22Rv1 (cell line): ENCODE measurements at regions not wholly inside any gene's neighbourhood (a gene's known extent, or its start where the extent isn't known, plus 50 kb on each side); places are given as distances from the start of the nearest gene placed in this dataset.

Experiments
- H3K27ac ChIP-seq: fragments of 450-650 bp; 2 replicates; pipeline ENCODE4 v1.5.1; 2017
- CTCF ChIP-seq: fragments of 450-650 bp; IDR thresholded peaks from 2 replicates; pipeline ENCODE4 v1.5.1; 2017; ENCODE audit warnings: mild to moderate bottlenecking
- ZFX ChIP-seq: fragments of 450-650 bp; IDR thresholded peaks from 2 replicates; pipeline ENCODE4 v1.6.1; 2017; ENCODE audit warnings: antibody characterized with exemption, borderline replicate concordance

- TF ChIP-seq CTCF (no peak), ZFX (no peak)
- no peak overlapping the region for H3K27ac ChIP-seq
Measured at GRCh38 chr7:94223375-94224084, 171.2 kb upstream of the COL1A2 start.

GRCh38 chr7:94228223-94228622 is 166.5 kb upstream of the COL1A2 start:
- no peak overlapping the region for H3K27ac ChIP-seq

GRCh38 chr7:94228678-94229077 is 166.0 kb upstream of the COL1A2 start:
- H3K27ac ChIP-seq = no peak overlapping the region
- TF ChIP-seq ZFX = no peak
- no peak for TF ChIP-seq CTCF

More at GRCh38 chr7:94228223-94228622, 166.5 kb upstream of the COL1A2 start:
- TF ChIP-seq CTCF = no peak

GRCh38 chr7:94231305-94231704 is 163.4 kb upstream of the COL1A2 start:
- TF ChIP-seq ZFX (no peak), CTCF (no peak)
- no peak overlapping the region for H3K27ac ChIP-seq

- TF ChIP-seq CTCF (no peak), ZFX (no peak)
- H3K27ac ChIP-seq = no peak overlapping the region
Measured at GRCh38 chr7:94236960-94237359, 157.7 kb upstream of the COL1A2 start.

- no peak overlapping the region for H3K27ac ChIP-seq
- TF ChIP-seq CTCF = no peak
- TF ChIP-seq ZFX = no peak
Measured at GRCh38 chr7:94237417-94237816, 157.3 kb upstream of the COL1A2 start.

GRCh38 chr7:94239661-94240234 is 154.9 kb upstream of the COL1A2 start:
- TF ChIP-seq CTCF (no peak), ZFX (no peak)
- no peak overlapping the region for H3K27ac ChIP-seq
